Left lung (tissue), 4 donors: ENCODE measurements at regions not wholly inside any gene's neighbourhood (a gene's known extent, or its start where the extent isn't known, plus 50 kb on each side); places are given as distances from the start of the nearest gene placed in this dataset.
"Not testable (repeated sequence)": the region's sequence is repeated elsewhere in the genome, so short reads cannot be mapped to it uniquely, and the experiment has no call there.

Experiments
- ATAC-seq: fragments of 200-7000 bp; cut with Tn5 transposase; one replicate; pipeline ENCODE4 v1.9.1; 2020; ENCODE audit warnings: moderate library complexity
- DNase-seq, 4 donors: peaks; one replicate each; pipeline ENCODE4 v3.0.0-alpha.2; 2013 to 2020
- H3K27ac ChIP-seq, 2 donors: fragments of 200-600 bp; sonication (generic) in 1 of 2; one replicate each; pipeline versions ENCODE4 v1.5.0 to v1.8.0; 2020 to 2021
- H3K27me3 ChIP-seq, 2 donors: fragments of 200-600 bp; sonication (generic) in 1 of 2; one replicate each; pipeline versions ENCODE4 v1.5.0 to v1.8.0; 2020 to 2021
- H3K36me3 ChIP-seq, 2 donors: fragments of 200-600 bp; sonication (generic) in 1 of 2; one replicate each; pipeline versions ENCODE4 v1.5.0 to v1.8.0; 2020 to 2021
- H3K4me1 ChIP-seq, 2 donors: fragments of 200-600 bp; one replicate each; pipeline ENCODE4 v1.8.0; 2021
- H3K4me3 ChIP-seq, 2 donors: fragments of 200-600 bp; sonication (generic) in 1 of 2; one replicate each; pipeline versions ENCODE4 v1.5.0 to v1.8.0; 2020 to 2021; ENCODE audit warnings: mild to moderate bottlenecking in 1 of 2
- H3K9me3 ChIP-seq, 2 donors: fragments of 200-600 bp; sonication (generic) in 1 of 2; one replicate each; pipeline versions ENCODE4 v1.5.0 to v1.8.0; 2020 to 2021
- intact Hi-C, 2 donors: fragments of 100-400 bp; cut with DNase I; formaldehyde crosslinking; loops; one replicate each; pipeline versions ENCODE4 v1.11.2 to v1.14.2; 2022
- donor health status: DM: no; HTN: yes; CAD: no.
- donor health status: DM: no; HTN: no; CAD: no.

DNA sequence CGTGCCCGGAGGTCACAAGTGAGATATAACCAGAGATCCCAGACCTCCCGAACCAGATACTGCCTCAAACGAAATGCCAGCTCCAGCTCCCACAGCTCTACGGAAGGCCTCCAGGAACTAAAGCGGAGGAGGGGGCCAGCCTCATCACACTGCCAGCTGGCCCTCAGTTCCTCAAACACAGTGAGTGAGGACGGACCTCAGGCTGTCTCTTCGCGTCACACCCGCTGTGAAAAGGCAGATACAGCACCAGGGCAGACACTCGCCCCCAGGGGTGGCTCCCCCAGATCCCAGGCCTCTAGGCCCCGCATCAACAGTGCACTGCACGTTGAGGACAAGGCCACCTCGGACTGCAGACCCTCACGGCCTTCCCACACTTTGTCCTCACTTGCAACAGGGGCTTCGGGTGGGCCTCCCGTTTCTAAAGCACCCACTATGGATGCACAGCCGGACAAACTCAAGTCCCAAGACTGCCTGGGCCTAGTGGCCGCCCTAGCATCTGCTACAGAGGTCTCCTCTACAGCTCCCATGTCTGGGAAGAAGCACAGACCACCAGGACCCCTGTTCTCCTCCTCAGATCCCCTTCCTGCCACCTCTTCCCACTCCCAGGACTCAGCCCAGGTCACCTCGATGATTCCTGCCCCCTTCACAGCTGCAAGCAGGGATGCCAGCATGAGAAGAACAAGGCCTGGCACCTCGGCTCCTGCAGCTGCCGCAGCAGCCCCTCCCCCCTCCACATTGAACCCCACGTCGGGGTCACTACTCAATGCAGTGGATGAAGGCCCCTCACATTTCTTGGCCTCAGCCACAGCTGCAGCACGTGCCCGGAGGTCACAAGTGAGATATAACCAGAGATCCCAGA, 149.3 kb upstream of the C1QTNF3 start:
- peaks cover 0 to 50% of the 10 kb centered on the region in 2 donors for H3K36me3 ChIP-seq
- H3K4me1 ChIP-seq, intact Hi-C loops, H3K9me3 ChIP-seq, H3K27ac ChIP-seq, H3K4me3 ChIP-seq, H3K27me3 ChIP-seq, ATAC-seq: not testable (repeated sequence)
- DNase-seq, result peak in 3 of 4 donors; percentile 36 to 87 (median 50)

DNA sequence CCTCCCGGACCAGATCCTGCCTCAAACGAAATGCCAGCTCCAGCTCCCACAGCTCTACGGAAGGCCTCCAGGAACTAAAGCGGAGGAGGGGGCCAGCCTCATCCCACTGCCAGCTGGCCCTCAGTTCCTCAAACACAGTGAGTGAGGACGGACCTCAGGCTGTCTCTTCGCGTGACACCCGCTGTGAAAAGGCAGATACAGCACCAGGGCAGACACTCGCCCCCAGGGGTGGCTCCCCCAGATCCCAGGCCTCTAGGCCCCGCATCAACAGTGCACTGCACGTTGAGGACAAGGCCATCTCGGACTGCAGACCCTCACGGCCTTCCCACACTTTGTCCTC, 149.9 kb upstream of the C1QTNF3 start:
- H3K4me3 ChIP-seq, intact Hi-C loops, ATAC-seq, H3K27me3 ChIP-seq, H3K27ac ChIP-seq, H3K4me1 ChIP-seq, H3K9me3 ChIP-seq: not testable (repeated sequence)
- H3K36me3 ChIP-seq, result peaks cover 0 to 50% of the 10 kb centered on the region in 2 donors
- peak in 1 of 4 donors; percentile 83 for DNase-seq

DNA sequence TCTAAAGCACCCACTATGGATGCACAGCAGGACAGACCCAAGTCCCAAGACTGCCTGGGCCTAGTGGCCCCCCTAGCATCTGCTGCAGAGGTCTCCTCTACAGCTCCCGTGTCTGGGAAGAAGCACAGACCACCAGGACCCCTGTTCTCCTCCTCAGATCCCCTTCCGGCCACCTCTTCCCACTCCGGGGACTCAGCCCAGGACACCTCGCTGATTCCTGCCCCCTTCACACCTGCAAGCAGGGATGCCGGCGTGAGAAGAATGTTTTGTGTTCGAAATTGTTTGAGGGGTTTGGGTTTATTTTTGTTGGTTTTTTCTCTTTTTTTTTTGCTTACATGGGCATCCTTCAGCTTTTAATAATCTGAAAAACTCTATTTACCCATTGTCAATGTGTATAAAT, 150.3 kb upstream of the C1QTNF3 start:
- H3K27me3 ChIP-seq, intact Hi-C loops, H3K9me3 ChIP-seq, ATAC-seq, H3K4me1 ChIP-seq, H3K27ac ChIP-seq, H3K4me3 ChIP-seq: not testable (repeated sequence)
- DNase-seq, result peak in 2 of 4 donors; percentile 37 to 84
- peaks cover 0 to 50% of the 10 kb centered on the region in 2 donors for H3K36me3 ChIP-seq

DNA sequence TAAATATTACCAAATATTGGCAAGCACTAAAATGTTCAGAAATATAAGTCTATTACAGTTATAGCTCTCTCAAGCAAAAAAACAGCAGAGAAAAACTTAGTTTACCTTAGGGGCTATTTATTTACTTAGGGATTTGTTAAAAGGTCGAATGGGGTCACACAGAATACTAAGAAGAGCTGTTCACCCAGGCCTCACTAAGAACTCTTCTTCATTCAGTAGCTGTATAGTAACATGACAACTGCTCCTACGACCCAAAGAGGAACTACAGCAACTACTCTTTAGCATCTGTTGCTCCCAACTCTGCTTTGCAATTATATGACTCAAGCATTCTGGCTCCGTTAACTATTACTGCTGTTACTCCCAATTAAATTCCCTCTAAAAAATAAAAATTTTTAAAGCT, 150.8 kb upstream of the C1QTNF3 start:
- DNase-seq, H3K9me3 ChIP-seq, H3K27ac ChIP-seq, H3K4me1 ChIP-seq, intact Hi-C loops, ATAC-seq, H3K27me3 ChIP-seq, H3K4me3 ChIP-seq: not testable (repeated sequence)
- peaks cover 0 to 50% of the 10 kb centered on the region in 2 donors for H3K36me3 ChIP-seq

DNA sequence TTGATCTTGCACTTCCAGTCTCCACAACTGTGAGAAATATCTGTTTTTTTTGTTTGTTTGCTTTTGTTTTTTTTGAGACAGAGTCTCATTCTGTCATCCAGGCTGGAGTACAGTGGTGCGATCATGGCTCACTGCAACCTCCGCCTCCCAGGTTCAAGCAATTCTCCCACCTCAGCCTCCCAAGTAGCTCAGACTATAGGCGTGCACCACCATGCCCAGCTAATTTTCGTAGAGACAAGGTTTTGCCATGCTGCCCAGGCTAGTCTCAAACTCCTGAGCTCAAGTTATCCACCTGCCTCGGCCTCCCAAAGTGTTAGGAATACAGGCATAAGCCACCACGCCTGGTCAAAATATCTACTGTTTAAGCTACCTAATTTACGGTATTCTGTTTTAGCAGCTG, 153.1 kb upstream of the C1QTNF3 start:
- H3K27me3 ChIP-seq, DNase-seq, ATAC-seq, H3K4me3 ChIP-seq, intact Hi-C loops, H3K27ac ChIP-seq, H3K9me3 ChIP-seq, H3K4me1 ChIP-seq: not testable (repeated sequence)
- peaks cover 0 to 33% of the 10 kb centered on the region in 2 donors for H3K36me3 ChIP-seq

DNA sequence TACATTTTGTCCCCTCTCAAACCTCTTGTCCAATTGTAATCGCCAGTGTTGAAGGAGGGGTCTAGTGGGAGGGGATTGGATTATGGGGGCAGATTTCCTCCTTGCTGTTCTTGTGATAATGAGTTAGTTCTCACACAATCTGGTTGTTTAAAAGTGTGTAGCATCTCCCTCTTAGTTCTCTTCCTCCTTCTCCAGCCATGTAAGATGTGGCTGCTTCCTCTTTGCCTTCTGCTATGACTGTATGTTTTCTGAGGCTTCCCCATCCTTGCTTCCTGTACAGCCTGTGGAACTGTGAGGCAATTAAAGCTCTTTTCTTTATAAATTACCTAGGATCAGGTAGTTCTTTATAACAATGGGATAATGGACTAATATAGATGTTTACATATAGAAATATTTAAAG, 162.3 kb upstream of the C1QTNF3 start:
- intact Hi-C loops, ATAC-seq, H3K4me3 ChIP-seq, DNase-seq, H3K4me1 ChIP-seq, H3K27ac ChIP-seq, H3K36me3 ChIP-seq, H3K9me3 ChIP-seq, H3K27me3 ChIP-seq: not testable (repeated sequence)

DNA sequence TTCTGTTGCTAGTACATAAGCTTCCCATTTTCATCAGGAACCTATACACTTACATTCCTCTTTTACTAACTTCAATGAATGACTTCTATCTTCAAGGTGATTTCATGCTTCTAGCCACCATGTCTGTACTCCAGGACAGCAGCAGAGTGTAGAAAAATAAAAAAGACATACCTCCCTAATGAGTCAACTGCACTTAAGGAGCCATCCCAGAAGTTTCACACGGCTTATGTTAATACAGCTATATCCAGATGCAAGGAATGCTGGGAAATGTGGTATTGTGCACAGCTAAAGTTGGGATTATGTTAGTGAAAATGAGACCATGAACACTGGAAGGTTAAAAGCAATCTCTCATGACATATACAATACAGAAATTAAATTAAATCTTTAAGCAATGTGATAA, 174.4 kb upstream of the C1QTNF3 start:
- ATAC-seq, H3K27me3 ChIP-seq, H3K4me3 ChIP-seq, intact Hi-C loops, DNase-seq, H3K9me3 ChIP-seq, H3K4me1 ChIP-seq, H3K27ac ChIP-seq, H3K36me3 ChIP-seq: not testable (repeated sequence)

DNA sequence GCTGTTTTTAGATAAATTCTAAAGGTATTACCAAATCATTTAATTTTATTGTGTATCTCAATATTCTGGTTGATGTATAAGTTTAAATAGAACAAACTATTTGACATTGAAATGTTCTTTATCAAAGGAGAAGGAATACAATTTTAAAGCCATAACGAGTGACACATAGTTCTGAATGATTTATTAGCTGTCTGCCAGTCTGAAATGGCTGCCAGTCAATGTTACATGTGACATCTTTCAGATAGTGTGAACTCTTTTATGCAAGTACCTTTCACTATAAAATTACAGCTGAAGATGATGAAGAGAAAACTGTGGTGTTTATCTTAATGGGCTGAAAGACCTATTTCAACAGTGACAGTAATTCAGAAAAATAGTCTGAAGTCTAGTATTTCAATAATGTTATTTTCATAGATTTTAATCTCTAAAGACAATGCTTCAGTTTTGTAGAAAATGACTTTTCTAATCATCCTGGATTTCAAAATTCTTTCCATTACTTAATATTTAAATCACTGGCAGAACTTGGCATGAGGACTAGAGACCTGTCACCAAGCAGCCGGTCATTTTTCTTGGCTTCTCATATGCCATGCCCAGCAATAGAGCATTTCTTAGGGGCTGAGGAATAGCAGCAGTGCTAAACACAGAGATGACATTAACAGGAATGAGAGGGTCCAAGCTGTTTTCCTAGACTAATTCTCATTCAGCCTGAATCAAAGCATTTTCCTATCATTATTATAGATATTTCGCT, 178.5 kb upstream of the C1QTNF3 start:
- H3K27me3 ChIP-seq, H3K4me3 ChIP-seq, H3K9me3 ChIP-seq, DNase-seq, intact Hi-C loops, H3K27ac ChIP-seq, ATAC-seq, H3K36me3 ChIP-seq, H3K4me1 ChIP-seq: not testable (repeated sequence)

DNA sequence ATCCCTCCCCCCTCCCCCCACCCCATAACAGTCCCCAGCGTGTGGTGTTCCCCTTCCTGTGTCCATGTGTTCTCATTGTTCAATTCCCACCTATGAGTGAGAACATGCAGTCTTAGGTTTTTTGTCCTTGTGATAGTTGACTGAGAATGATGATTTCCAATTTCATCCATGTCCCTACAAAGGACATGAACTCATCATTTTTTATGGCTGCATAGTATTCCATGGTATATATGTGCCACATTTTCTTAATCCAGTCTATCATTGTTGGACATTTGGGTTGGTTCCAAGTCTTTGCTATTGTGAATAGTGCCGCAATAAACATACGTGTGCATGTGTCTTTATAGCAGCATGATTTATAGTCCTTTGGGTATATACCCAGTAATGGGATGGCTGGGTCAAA, 180.1 kb upstream of the C1QTNF3 start:
- H3K4me3 ChIP-seq, DNase-seq, H3K36me3 ChIP-seq, H3K27me3 ChIP-seq, intact Hi-C loops, H3K4me1 ChIP-seq, ATAC-seq, H3K27ac ChIP-seq, H3K9me3 ChIP-seq: not testable (repeated sequence)

DNA sequence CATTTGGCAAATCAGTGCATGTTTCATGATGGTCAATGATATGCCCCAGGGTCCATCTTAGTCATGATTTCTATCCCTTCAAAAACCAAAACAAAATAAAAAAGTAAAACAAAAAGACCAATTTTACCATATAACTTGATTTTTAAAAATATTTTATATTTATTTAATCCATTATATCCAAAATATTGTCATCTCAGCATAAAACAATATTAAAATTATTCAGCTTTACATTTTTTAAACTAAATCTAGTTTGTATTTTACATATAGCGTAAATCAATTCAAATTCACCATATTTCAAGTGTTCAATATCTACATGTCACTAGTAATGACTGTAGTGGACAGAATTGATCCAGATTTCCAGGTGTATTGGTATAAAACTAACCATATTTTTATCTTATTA, 187.4 kb upstream of the C1QTNF3 start:
- H3K4me3 ChIP-seq, H3K36me3 ChIP-seq, H3K4me1 ChIP-seq, H3K27ac ChIP-seq, ATAC-seq, H3K9me3 ChIP-seq, intact Hi-C loops, H3K27me3 ChIP-seq, DNase-seq: not testable (repeated sequence)

DNA sequence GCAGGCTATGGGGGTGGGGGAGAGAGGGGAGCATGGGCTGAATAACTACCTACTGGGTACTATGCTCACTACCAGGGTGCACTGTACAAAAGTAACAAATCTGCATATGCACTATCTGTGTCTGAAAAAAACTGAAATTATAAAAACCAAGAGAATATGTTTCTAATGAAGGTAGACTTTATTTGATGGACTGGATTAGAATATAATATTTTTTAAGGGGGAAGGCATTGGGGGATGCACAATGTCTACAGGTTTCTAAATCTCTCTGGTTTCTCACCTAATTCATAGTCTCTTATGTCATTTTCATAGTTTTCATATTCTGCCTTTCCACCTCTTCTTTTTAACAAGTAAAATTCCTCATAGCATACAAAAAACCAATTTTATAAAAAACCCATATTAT, 200.8 kb upstream of the C1QTNF3 start:
- DNase-seq, H3K27me3 ChIP-seq, intact Hi-C loops, H3K9me3 ChIP-seq, H3K36me3 ChIP-seq, ATAC-seq, H3K4me1 ChIP-seq: not testable (repeated sequence)
- peak overlapping the region in 1 of 2 donors; percentile 44 for H3K4me3 ChIP-seq
- peak overlapping the region; percentile 60 to 86 for H3K27ac ChIP-seq

DNA sequence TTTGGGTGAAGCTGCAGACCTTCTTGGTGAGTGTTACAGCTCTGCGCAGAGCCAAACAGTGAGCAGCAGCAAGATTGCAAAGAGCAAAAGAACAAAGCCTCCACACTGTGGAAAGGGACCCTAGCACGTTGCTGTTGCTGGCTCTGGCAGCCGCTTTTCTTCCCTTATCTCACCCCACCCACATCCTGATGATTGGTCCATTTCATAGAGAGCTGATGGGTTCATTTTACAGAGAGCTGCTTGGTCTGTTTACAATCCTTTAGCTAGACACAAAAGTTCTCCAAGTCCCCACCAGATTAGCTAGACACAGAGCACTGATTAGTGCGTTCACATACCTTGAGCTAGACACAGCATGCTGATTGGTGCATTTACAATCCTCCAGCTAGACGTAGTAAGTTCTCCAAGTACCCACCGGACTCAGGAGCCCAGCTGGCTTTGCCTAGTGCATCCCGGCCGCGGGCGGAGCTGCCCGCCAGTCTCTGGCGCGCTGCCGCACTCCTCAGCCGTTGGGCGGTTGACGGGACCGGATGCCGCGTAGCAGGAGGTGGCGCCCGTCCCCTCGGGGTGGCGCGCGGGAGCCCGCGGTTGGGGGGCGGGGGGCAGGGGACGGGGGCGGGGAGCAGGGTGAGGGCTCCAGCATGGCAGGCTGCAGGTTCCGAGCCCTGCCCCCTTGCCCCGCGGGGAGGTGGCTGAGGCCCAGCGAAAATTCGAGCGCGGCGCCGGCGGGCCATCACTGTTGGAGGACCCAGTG, 201.4 kb upstream of the C1QTNF3 start:
- H3K9me3 ChIP-seq, H3K36me3 ChIP-seq, intact Hi-C loops, H3K4me1 ChIP-seq, H3K27me3 ChIP-seq: not testable (repeated sequence)
- ATAC-seq, result peak; percentile 92
- Histone ChIP-seq H3K27ac (peak overlapping the region; percentile 81 to 86), H3K4me3 (peak overlapping the region; percentile 19 to 44)
- DNase-seq, result peak; percentile 39 to 92 (median 78)

DNA sequence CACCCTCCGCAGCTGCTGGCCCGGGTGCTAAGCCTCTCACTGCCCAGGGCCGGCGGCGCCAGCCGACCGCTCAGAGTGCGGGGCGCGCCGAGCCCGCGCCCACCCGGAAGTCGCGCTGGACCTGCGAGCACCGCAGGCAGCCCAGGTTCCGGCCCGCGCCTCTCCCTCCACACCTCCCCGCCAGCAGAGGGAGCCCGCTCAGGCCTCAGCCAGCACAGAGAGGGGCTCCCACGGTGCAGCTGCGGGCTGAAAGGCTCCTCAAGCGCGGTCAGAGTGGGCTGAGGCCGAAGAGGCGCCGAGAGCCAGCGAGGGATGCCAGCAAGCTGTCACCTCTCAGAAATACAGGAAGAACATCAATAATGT, 202.0 kb upstream of the C1QTNF3 start:
- H3K27ac ChIP-seq, result peak overlapping the region; percentile 81 to 86
- DNase-seq (peak in 1 of 4 donors; percentile 37), ATAC-seq (peak; percentile 96)
- H3K27me3 ChIP-seq, H3K36me3 ChIP-seq, H3K4me1 ChIP-seq, H3K9me3 ChIP-seq, intact Hi-C loops: not testable (repeated sequence)
- H3K4me3 ChIP-seq, result peak overlapping the region; percentile 19 to 44
